ENCODE measurements at regions not wholly inside any gene's neighbourhood (a gene's known extent, or its start where the extent isn't known, plus 50 kb on each side); places are given as distances from the start of the nearest gene placed in this dataset.

GRCh38 chr11:37968148-37968547 is 1370.1 kb upstream of the RAG2 start:
- Histone ChIP-seq H3K9ac (ENCODE audit: extremely low read depth, insufficient read length, low read length) (no peak overlapping the region), H3K4me2 (ENCODE audit: insufficient read depth, insufficient read length, low read length) (no peak overlapping the region), H3K79me1 (ENCODE audit: insufficient read depth, low read depth, low read length, poor library complexity, severe bottlenecking) (no peaks in the 10 kb centered on the region), H3K23ac (ENCODE audit: insufficient read length, low read depth, low read length) (no peak overlapping the region), H4K91ac (ENCODE audit: insufficient read length, low read depth, low read length) (no peak overlapping the region), H4K8ac (replicated peaks; ENCODE audit: insufficient read length, low read depth, low read length) (no peak overlapping the region), H3K56ac (ENCODE audit: insufficient read length, low read depth, low read length) (no peak overlapping the region), H3K9me3 (ENCODE audit: control insufficient read depth, low read depth, low read length) (no peaks in the 10 kb centered on the region), H3T11ph (ENCODE audit: low read length) (no peak overlapping the region), H3K27me3 (ENCODE audit: insufficient read depth, low read length) (no peaks in the 10 kb centered on the region), H3K4me1 (ENCODE audit: insufficient read depth, low read length) (no peaks in the 10 kb centered on the region), H2BK120ac (ENCODE audit: low read depth, low read length, poor library complexity, severe bottlenecking) (no peak overlapping the region), H2BK5ac (ENCODE audit: insufficient read length, low read length) (no peak overlapping the region), H3K14ac (ENCODE audit: insufficient read depth, low read length) (no peak overlapping the region), H4K20me1 (ENCODE audit: control insufficient read depth, insufficient read depth, insufficient read length) (no peaks in the 10 kb centered on the region), H3K4ac (ENCODE audit: low read depth, low read length) (no peak overlapping the region), H3K27ac (ENCODE audit: insufficient read length, low read depth, low read length) (no peak overlapping the region), H3K18ac (ENCODE audit: insufficient read length, low read depth, low read length) (no peak overlapping the region), H2AK5ac (ENCODE audit: insufficient read length, low read length) (no peak overlapping the region), H2BK12ac (ENCODE audit: insufficient read length, low read depth, low read length) (no peak overlapping the region), H3K23me2 (ENCODE audit: insufficient read length, low read depth, low read length, poor library complexity, severe bottlenecking) (no peaks in the 10 kb centered on the region), H2BK20ac (ENCODE audit: low read depth, low read length, poor library complexity, severe bottlenecking) (no peak overlapping the region), H2AFZ (ENCODE audit: low read length) (no peak overlapping the region), H4K5ac (ENCODE audit: insufficient read length, low read depth, low read length) (no peak overlapping the region), H3K79me2 (ENCODE audit: insufficient read depth, low read length) (no peaks in the 10 kb centered on the region), H2BK15ac (ENCODE audit: low read depth, low read length) (no peak overlapping the region)
- WGBS (ENCODE audit: extremely low coverage, insufficient read length, low lambda C conversion rate), result no CpG with 5 or more reads among the region's 10 CpGs
- Mint-ChIP-seq H3K4me3 (no peak overlapping the region), H3K36me3 (ENCODE audit: insufficient read depth in 1 of 3, low read depth in 3 of 3) (peaks cover 0 to 23% (median 11%) of the 10 kb centered on the region in 3 experiments; a peak in 5 of 7 replicates), H3K9me3 (peaks cover 0 to 2% of the 10 kb centered on the region in 2 experiments), H3K4me1 (peaks cover 28 to 39% of the 10 kb centered on the region in 2 experiments), H3K27ac (peak overlapping the region in 1 of 3 experiments; percentile 38; a peak in 3 of 7 replicates), H3K27me3 (ENCODE audit: low read depth) (no peaks in the 10 kb centered on the region)
- TF ChIP-seq CTCF (conservative IDR thresholded peaks at IDR 0.05), result no peak
- DNase-seq, result no peak
